ENCODE measurements at regions not wholly inside any gene's neighbourhood (a gene's known extent, or its start where the extent isn't known, plus 50 kb on each side); places are given as distances from the start of the nearest gene placed in this dataset.
"Not testable (repeated sequence)": the region's sequence is repeated elsewhere in the genome, so short reads cannot be mapped to it uniquely, and the experiment has no call there.

- no peak for DNase-seq (ENCODE audit: low spot score)
These were observed 311.8 kb downstream of the TSHZ3 start for GRCh38 chr19:31037286-31037980.

- DNase-seq (ENCODE audit: low spot score): not testable (repeated sequence)
These were observed 317.8 kb downstream of the TSHZ3 start for GRCh38 chr19:31031455-31031854.

GRCh38 chr19:31023038-31023437 is 326.2 kb downstream of the TSHZ3 start:
- no peak for DNase-seq (ENCODE audit: low spot score)

- DNase-seq (ENCODE audit: low spot score): no peak
These were observed 330.3 kb downstream of the TSHZ3 start for GRCh38 chr19:31018936-31019335.

GRCh38 chr19:31015778-31016177 is 333.5 kb downstream of the TSHZ3 start:
- no peak for DNase-seq (ENCODE audit: low spot score)

GRCh38 chr19:31014668-31015067 is 334.6 kb downstream of the TSHZ3 start:
- DNase-seq (ENCODE audit: low spot score): no peak

GRCh38 chr19:31013384-31014020 is 335.7 kb downstream of the TSHZ3 start:
- no peak for DNase-seq (ENCODE audit: low spot score)

- DNase-seq (ENCODE audit: low spot score): no peak
These were observed 346.6 kb downstream of the TSHZ3 start for GRCh38 chr19:31002518-31003244.

GRCh38 chr19:31001991-31002390 is 347.2 kb downstream of the TSHZ3 start:
- DNase-seq (ENCODE audit: low spot score): no peak

- DNase-seq (ENCODE audit: low spot score): no peak
These were observed 348.3 kb downstream of the TSHZ3 start for GRCh38 chr19:31000913-31001312.

- DNase-seq (ENCODE audit: low spot score): no peak
These were observed 349.5 kb downstream of the TSHZ3 start for GRCh38 chr19:30999726-31000125.

GRCh38 chr19:30997222-30997621 is 352.0 kb downstream of the TSHZ3 start:
- no peak for DNase-seq (ENCODE audit: low spot score)

GRCh38 chr19:30978639-30979038 is 370.6 kb downstream of the TSHZ3 start:
- DNase-seq (ENCODE audit: low spot score): no peak

- no peak for DNase-seq (ENCODE audit: low spot score)
These were observed 379.6 kb downstream of the TSHZ3 start for GRCh38 chr19:30969591-30969990.

- DNase-seq (ENCODE audit: low spot score): no peak
These were observed 380.3 kb downstream of the TSHZ3 start for GRCh38 chr19:30968841-30969399.

GRCh38 chr19:30968210-30968609 is 381.0 kb downstream of the TSHZ3 start:
- peak; percentile 27 for DNase-seq (ENCODE audit: low spot score)

GRCh38 chr19:30966486-30966885 is 382.8 kb downstream of the TSHZ3 start:
- DNase-seq (ENCODE audit: low spot score): no peak

- no peak for DNase-seq (ENCODE audit: low spot score)
These were observed 390.2 kb downstream of the TSHZ3 start for GRCh38 chr19:30959011-30959410.

- DNase-seq (ENCODE audit: low spot score): no peak
These were observed 393.8 kb downstream of the TSHZ3 start for GRCh38 chr19:30955112-30956104.

- not testable (repeated sequence) for DNase-seq (ENCODE audit: low spot score)
These were observed 404.8 kb downstream of the TSHZ3 start for GRCh38 chr19:30944276-30944932.
